OCI-LY7 (cell line): ENCODE measurements at regions not wholly inside any gene's neighbourhood (a gene's known extent, or its start where the extent isn't known, plus 50 kb on each side); places are given as distances from the start of the nearest gene placed in this dataset.

Experiments
- BruUV-seq: library from RNA; stranded (reverse); fragments of 400-500 nt; replicated peaks from 2 replicates; lab custom pipeline; 2021; lab: Mats Ljungman, UMichigan
- CTCF ChIA-PET: fragments of 300-600 bp; sonication (Branson Sonifier 250); formaldehyde crosslinking; loops from one replicate; lab custom pipeline; 2022; ENCODE audit warnings: antibody characterized with exemption; ENCODE audit not compliant: unreplicated experiment; lab: Charles Lee
- POLR2A ChIA-PET: fragments of 300-600 bp; sonication (Branson Sonifier 250); formaldehyde crosslinking; loops from one replicate; lab custom pipeline; 2022; ENCODE audit warnings: antibody characterized with exemption; lab: Charles Lee
- DNase-seq: peaks from one replicate; pipeline ENCODE4 v3.0.0-alpha.2; 2015; ENCODE audit warnings: low spot score
- H2AFZ ChIP-seq: fragments of 200-600 bp; sonication (generic), shearing (Covaris generic); 2 replicates; pipeline ENCODE4 v1.6.1; 2014; ENCODE audit warnings: mild to moderate bottlenecking, antibody characterized with exemption, low read length, moderate library complexity
- H3K27ac ChIP-seq: fragments of 200-600 bp; sonication (generic); 2 replicates; pipeline ENCODE4 v1.5.1; 2014; ENCODE audit warnings: mixed run types, low read depth, mild to moderate bottlenecking, moderate library complexity, low read length, inconsistent platforms; ENCODE audit not compliant: poor library complexity, severe bottlenecking
- H3K36me3 ChIP-seq: fragments of 200-600 bp; sonication (generic); 2 replicates; pipeline ENCODE4 v1.6.1; 2014; ENCODE audit warnings: mild to moderate bottlenecking, antibody characterized with exemption, low read length, moderate library complexity, mixed read lengths; ENCODE audit not compliant: insufficient read depth
- H3K4me1 ChIP-seq: fragments of 200-600 bp; sonication (generic); 2 replicates; pipeline ENCODE4 v1.5.1; 2014; ENCODE audit warnings: mild to moderate bottlenecking, low read length; ENCODE audit not compliant: insufficient read depth, poor library complexity, severe bottlenecking
- H3K4me2 ChIP-seq: fragments of 200-600 bp; sonication (generic); 2 replicates; pipeline ENCODE4 v1.6.1; 2014; ENCODE audit warnings: mild to moderate bottlenecking, low read length
- H3K4me3 ChIP-seq: fragments of 200-600 bp; sonication (generic); 2 replicates; pipeline ENCODE4 v1.5.1; 2014; ENCODE audit warnings: mild to moderate bottlenecking, low read depth, low read length; ENCODE audit not compliant: poor library complexity, severe bottlenecking
- H3K79me2 ChIP-seq: fragments of 200-600 bp; sonication (generic); 2 replicates; pipeline ENCODE4 v1.6.1; 2016; ENCODE audit warnings: low read depth, mild to moderate bottlenecking, low read length, moderate library complexity, mixed read lengths; ENCODE audit not compliant: insufficient read depth
- H3K9me2 ChIP-seq: fragments of 200-600 bp; sonication (generic); 2 replicates; pipeline ENCODE4 v1.6.1; 2016; ENCODE audit warnings: mild to moderate bottlenecking, low read length, mixed read lengths; ENCODE audit not compliant: insufficient read depth
- H3K9me3 ChIP-seq: fragments of 200-600 bp; sonication (generic); 2 replicates; pipeline ENCODE4 v1.6.1; 2014; ENCODE audit warnings: mild to moderate bottlenecking, mixed run types, low read length, mixed read lengths
- H4K20me1 ChIP-seq: fragments of 200-600 bp; sonication (generic); 2 replicates; pipeline ENCODE4 v1.6.1; 2014; ENCODE audit warnings: mild to moderate bottlenecking, antibody characterized with exemption, low read length, moderate library complexity, mixed read lengths; ENCODE audit not compliant: insufficient read depth
- CTCF ChIP-seq: fragments of 200-600 bp; sonication (generic); conservative IDR thresholded peaks from 2 replicates; pipeline ENCODE4 v1.5.1; 2014; ENCODE audit warnings: mild to moderate bottlenecking, antibody characterized with exemption, low read length, moderate library complexity, mixed read lengths
- EZH2phosphoT487 ChIP-seq: fragments of 200-600 bp; sonication (generic); IDR thresholded peaks from 2 replicates; pipeline ENCODE4 v1.6.1; 2018; ENCODE audit warnings: low read depth, borderline replicate concordance, mild to moderate bottlenecking, mixed run types, antibody characterized with exemption, low read length, moderate library complexity, mixed read lengths
- intact Hi-C: fragments of 100-400 bp; cut with micrococcal nuclease; formaldehyde crosslinking; loops from one replicate; pipeline ENCODE4 v1.10.0; 2022; ENCODE audit not compliant: unreplicated experiment

GRCh38 chr3:56974247-56974930 lies 86.1 kb upstream of the SPATA12 start:
- H3K4me2 ChIP-seq = no peak overlapping the region
- no peak overlapping the region for H3K4me3 ChIP-seq
- H2AFZ ChIP-seq = no peak overlapping the region
- no peak overlapping the region for H3K27ac ChIP-seq
- H3K9me2 ChIP-seq = no peaks in the 10 kb centered on the region
- H3K4me1 ChIP-seq = peaks cover 19% of the 10 kb centered on the region
- TF ChIP-seq CTCF (no peak), EZH2phosphoT487 (no peak)
- no peaks in the 10 kb centered on the region for H3K9me3 ChIP-seq
- no peaks in the 10 kb centered on the region for H4K20me1 ChIP-seq
- CTCF ChIA-PET = no interaction called here
- H3K36me3 ChIP-seq = peaks cover 3% of the 10 kb centered on the region; the same call in 1 of the 2 replicates
- POLR2A ChIA-PET = interaction anchor here (0.7 to 1.4 kb wide), 7 partner anchors 10 to 268 kb away, joined by 3 to 6 read pairs (median 4); no protein-coding TSS in a partner anchor
- no peaks in the 10 kb centered on the region for H3K79me2 ChIP-seq
- intact Hi-C loops = no loop called here
- DNase-seq = no peak
- BruUV-seq = no TSS peak

GRCh38 chr3:56971816-56972215 lies 88.6 kb upstream of the SPATA12 start:
- no peaks in the 10 kb centered on the region for H3K79me2 ChIP-seq
- no peaks in the 10 kb centered on the region for H3K9me2 ChIP-seq
- ChIA-PET POLR2A (interaction anchor here (0.9 to 1.4 kb wide), 3 partner anchors 10 to 167 kb away, joined by 3 to 4 read pairs (median 4); no protein-coding TSS in a partner anchor), CTCF (no interaction called here)
- H3K27ac ChIP-seq = no peak overlapping the region
- BruUV-seq = no TSS peak
- TF ChIP-seq EZH2phosphoT487 (no peak), CTCF (no peak)
- H3K4me1 ChIP-seq = peaks cover 20% of the 10 kb centered on the region
- intact Hi-C loops = no loop called here
- H4K20me1 ChIP-seq = no peaks in the 10 kb centered on the region
- no peak overlapping the region for H3K4me2 ChIP-seq
- peaks cover 3% of the 10 kb centered on the region; the same call in 1 of the 2 replicates for H3K36me3 ChIP-seq
- H3K4me3 ChIP-seq = no peak overlapping the region
- no peak for DNase-seq
- no peak overlapping the region for H2AFZ ChIP-seq
- no peaks in the 10 kb centered on the region for H3K9me3 ChIP-seq

GRCh38 chr3:56971261-56971660 lies 89.2 kb upstream of the SPATA12 start:
- CTCF ChIA-PET = interaction anchor here (0.5 to 1.4 kb wide), 2 partner anchors 131 to 245 kb away, joined by 3 read pairs; no protein-coding TSS in a partner anchor
- Histone ChIP-seq H3K4me2 (no peak overlapping the region), H3K9me3 (no peaks in the 10 kb centered on the region), H3K27ac (no peak overlapping the region), H3K36me3 (peaks cover 3% of the 10 kb centered on the region; the same call in 1 of the 2 replicates), H3K79me2 (no peaks in the 10 kb centered on the region), H2AFZ (no peak overlapping the region), H3K9me2 (no peaks in the 10 kb centered on the region), H4K20me1 (no peaks in the 10 kb centered on the region), H3K4me3 (no peak overlapping the region), H3K4me1 (peaks cover 26% of the 10 kb centered on the region)
- intact Hi-C loops = no loop called here
- no peak for TF ChIP-seq EZH2phosphoT487
- no peak for TF ChIP-seq CTCF
- POLR2A ChIA-PET = interaction anchor here (0.6 to 1.4 kb wide), 3 partner anchors 98 to 167 kb away, joined by 3 to 5 read pairs (median 3); no protein-coding TSS in a partner anchor
- BruUV-seq = no TSS peak
- no peak for DNase-seq
